K562 (cell line): ENCODE measurements at regions not wholly inside any gene's neighbourhood (a gene's known extent, or its start where the extent isn't known, plus 50 kb on each side); places are given as distances from the start of the nearest gene placed in this dataset.

Source experiments
- ATAC-seq: fragments of 200-7000 bp; cut with Tn5 transposase; 3 replicates; pipeline ENCODE4 v1.9.1; 2020; ENCODE audit warnings: moderate library complexity
- BruUV-seq: library from RNA; stranded (reverse); fragments of 400-500 nt; replicated peaks from 2 replicates; lab custom pipeline; 2021; lab: Mats Ljungman, UMichigan
- CTCF ChIA-PET: fragments of 300-600 bp; formaldehyde crosslinking; extraction: SDS; loops from one replicate; lab custom pipeline; 2021; ENCODE audit warnings: low intra/inter-chr PET ratio; lab: Yijun Ruan, JAX
- POLR2A ChIA-PET: fragments of 300-600, 350-650 bp; sonication (Branson Sonifier 250); formaldehyde crosslinking; extraction: SDS; loops from one replicate; lab custom pipeline; 2021; ENCODE audit warnings: antibody characterized with exemption, inconsistent platforms; lab: Yijun Ruan, JAX
- DNase-seq, 4 experiments: peaks; one replicate each; pipeline versions ENCODE4 v3.0.0 to v3.0.0-alpha.2; 2011 to 2018; ENCODE audit warnings: low spot score in 3 of 4, mixed read lengths in 3 of 4; ENCODE audit errors: extremely low read depth in 1 of 4
- FAIRE-seq: peaks from 2 replicates; lab custom pipeline; 2011; peaks lifted over from hg19 to GRCh38; lab: Jason Lieb, UNC
- H2AFZ ChIP-seq: 2 replicates; pipeline ENCODE4 v1.6.0; 2011; ENCODE audit warnings: low read depth, low read length, control low read depth, inconsistent platforms
- H3K27ac ChIP-seq: fragments of 200-600 bp; 3 replicates; pipeline ENCODE4 v1.8.0; 2011; ENCODE audit warnings: low read depth, mild to moderate bottlenecking, control low read depth, inconsistent platforms, low read length, moderate library complexity, mixed read lengths; ENCODE audit errors: extremely low read depth
- H3K27me3 ChIP-seq, 2 experiments: fragments of 300-600 bp in 1 of 2; 2 replicates in 1 of 2; 3 replicates in 1 of 2; pipeline versions ENCODE4 v1.6.0 to v1.8.0; 2011; ENCODE audit warnings: inconsistent platforms in 2 of 2, low read length in 2 of 2, mild to moderate bottlenecking in 1 of 2, mixed read lengths in 1 of 2, moderate library complexity in 1 of 2; ENCODE audit not compliant: control insufficient read depth in 2 of 2, insufficient read depth in 2 of 2
- H3K36me3 ChIP-seq: fragments of 300-600 bp; 3 replicates; pipeline ENCODE4 v1.8.0; 2011; ENCODE audit warnings: mild to moderate bottlenecking, low read length, inconsistent platforms; ENCODE audit not compliant: control insufficient read depth, insufficient read depth
- H3K4me1 ChIP-seq, 2 experiments: fragments of 200-600 bp in 1 of 2; replicated peaks in 1 of 2; 2 replicates in 1 of 2; 3 replicates in 1 of 2; pipeline versions ENCODE4 v1.5.1 to v1.8.0; 2011; ENCODE audit warnings: inconsistent platforms in 2 of 2, low read length in 2 of 2, mild to moderate bottlenecking in 1 of 2, mixed read lengths in 1 of 2, moderate library complexity in 1 of 2; ENCODE audit not compliant: control insufficient read depth in 2 of 2, insufficient read depth in 2 of 2
- H3K4me2 ChIP-seq: 2 replicates; pipeline ENCODE4 v1.6.1; 2011; ENCODE audit warnings: low read length, control low read depth, inconsistent platforms, mixed read lengths; ENCODE audit not compliant: insufficient read depth
- H3K4me3 ChIP-seq: fragments of 200-600 bp; sonication (generic), shearing (Covaris generic); 2 replicates; pipeline ENCODE4 v1.5.1; 2016; ENCODE audit warnings: control low read depth, inconsistent platforms
- H3K79me2 ChIP-seq: fragments of 200-600 bp; 3 replicates; pipeline ENCODE4 v1.8.0; 2011; ENCODE audit warnings: low read length, inconsistent platforms; ENCODE audit not compliant: control insufficient read depth, insufficient read depth
- H3K9ac ChIP-seq, 2 experiments: 2 replicates each; pipeline versions ENCODE4 v1.6.0 to v1.6.1; 2011; ENCODE audit warnings: low read depth in 2 of 2, low read length in 2 of 2, control low read depth in 1 of 2, inconsistent platforms in 1 of 2, mild to moderate bottlenecking in 1 of 2, mixed read lengths in 1 of 2; ENCODE audit not compliant: insufficient read depth in 1 of 2
- H3K9me1 ChIP-seq: one replicate; pipeline ENCODE4 v1.6.0; 2011; ENCODE audit warnings: inconsistent platforms, mild to moderate bottlenecking, low read length, moderate library complexity; ENCODE audit not compliant: control insufficient read depth, insufficient read depth
- H3K9me3 ChIP-seq: replicated peaks from 2 replicates; pipeline ENCODE4 v1.5.1; 2011; ENCODE audit warnings: low read depth, low read length, inconsistent platforms; ENCODE audit not compliant: control insufficient read depth, insufficient read depth
- H4K20me1 ChIP-seq: replicated peaks from 2 replicates; pipeline ENCODE4 v1.6.1; 2011; ENCODE audit warnings: low read length, inconsistent platforms, mixed read lengths; ENCODE audit not compliant: control insufficient read depth, insufficient read depth
- CTBP1 ChIP-seq: fragments of 450-650 bp; IDR thresholded peaks from 2 replicates; pipeline ENCODE4 v1.6.1; 2016; ENCODE audit warnings: borderline replicate concordance
- DNMT1 ChIP-seq: fragments of 450-650 bp; IDR thresholded peaks from 2 replicates; pipeline ENCODE4 v1.6.1; 2016; ENCODE audit warnings: antibody characterized with exemption, mild to moderate bottlenecking
- FUS ChIP-seq: fragments of 200-400 bp; formaldehyde crosslinking; optimal IDR thresholded peaks from 2 replicates; pipeline ENCODE3; 2017; ENCODE audit warnings: low read depth, low read length
- GTF2E2 ChIP-seq: fragments of 200-800 bp; sonication (Bioruptor generic); IDR thresholded peaks from 2 replicates; pipeline ENCODE4 v1.6.1; 2016; ENCODE audit warnings: missing genetic modification characterization, missing compliant biosample characterization
- NCOA1 ChIP-seq: fragments of 450-650 bp; IDR thresholded peaks from 2 replicates; pipeline ENCODE4 v1.6.1; 2016; ENCODE audit warnings: low read depth
- RBFOX2 ChIP-seq: fragments of 200-400 bp; formaldehyde crosslinking; IDR thresholded peaks from 2 replicates; pipeline ENCODE4 v1.6.1; 2017; ENCODE audit warnings: low read depth, mild to moderate bottlenecking, low read length, moderate library complexity
- RBM39 ChIP-seq: fragments of 200-400 bp; formaldehyde crosslinking; optimal IDR thresholded peaks from 2 replicates; pipeline ENCODE3; 2018; ENCODE audit warnings: low read depth, low read length
- SIRT6 ChIP-seq: IDR thresholded peaks from one replicate; pipeline ENCODE4 v1.6.1; 2012; ENCODE audit warnings: low read depth, mild to moderate bottlenecking, control low read depth, inconsistent platforms, low read length, moderate library complexity
- TAF9B ChIP-seq: fragments of 450-650 bp; IDR thresholded peaks from 2 replicates; pipeline ENCODE4 v1.6.1; 2018; ENCODE audit warnings: mild to moderate bottlenecking; ENCODE audit not compliant: partially characterized antibody
- WHSC1 ChIP-seq: IDR thresholded peaks from one replicate; pipeline ENCODE4 v1.6.1; 2012; ENCODE audit warnings: low read length, control low read depth, inconsistent platforms
- ZNF146 ChIP-seq: IDR thresholded peaks from one replicate; pipeline ENCODE4 v1.6.1; 2018; ENCODE audit warnings: missing compliant biosample characterization; ENCODE audit not compliant: unreplicated experiment
- ZNF165 ChIP-seq: fragments of 250-450 bp; sonication (Bioruptor Pico); IDR thresholded peaks from 2 replicates; pipeline ENCODE4 v1.4.0; 2020; ENCODE audit warnings: borderline replicate concordance
- ZNF23 ChIP-seq: fragments of 250-450 bp; sonication (Bioruptor Pico); IDR thresholded peaks from 2 replicates; pipeline ENCODE4 v1.4.0; 2020; ENCODE audit warnings: mild to moderate bottlenecking
- in situ Hi-C: fragments of 300-500 bp; cut with MboI; formaldehyde crosslinking; loops from 4 replicates; pipeline ENCODE4 v1.15.0; 2018; ENCODE audit warnings: inconsistent platforms, mixed read lengths
- intact Hi-C: fragments of 100-400 bp; cut with micrococcal nuclease; formaldehyde crosslinking; loops from 2 replicates; pipeline ENCODE4 v1.14.2; 2022
- TF ChIP-seq, protein P1 (sequence below), 2 experiments: fragments of 450-650 bp; formaldehyde crosslinking in 1 of 2; IDR thresholded peaks; 2 replicates each; pipeline versions ENCODE4 v1.4.0 to v1.6.1; 2014 to 2020; ENCODE audit warnings: mild to moderate bottlenecking in 2 of 2, borderline replicate concordance in 1 of 2, low read depth in 1 of 2
- TF ChIP-seq, protein P2 (sequence below): conservative IDR thresholded peaks from 2 replicates; pipeline ENCODE4 v1.6.1; 2011; ENCODE audit warnings: low read depth, mild to moderate bottlenecking, low read length; ENCODE audit not compliant: control insufficient read depth

DNA sequence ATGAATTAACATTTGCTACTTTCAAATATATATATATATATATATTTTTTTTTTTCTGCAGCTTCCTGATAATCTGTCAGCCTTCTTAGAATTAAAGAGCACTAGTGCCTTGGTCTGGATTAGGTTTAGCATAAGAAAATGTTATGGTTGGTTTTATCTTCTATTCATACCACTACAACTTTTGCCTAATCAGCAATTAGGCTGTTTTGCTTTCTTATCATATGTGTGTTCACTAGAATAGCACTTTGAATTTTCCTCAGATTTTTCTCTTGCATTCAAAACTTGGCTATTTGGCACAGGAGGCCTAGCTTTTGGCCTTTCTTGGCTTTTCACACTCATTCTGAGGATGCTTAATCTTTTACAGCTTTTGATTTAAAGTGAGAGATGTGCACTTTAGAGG, 1468.1 kb downstream of the PCDH9 start:
- FAIRE-seq (no peak), DNase-seq (no peak), ATAC-seq (no peak)
- intact Hi-C loops (no loop called here), in situ Hi-C loops (no loop called here)
- no TSS peak for BruUV-seq
- no peak overlapping the region for H3K4me2 ChIP-seq
- no peaks in the 10 kb centered on the region for H3K27me3 ChIP-seq
- no peaks in the 10 kb centered on the region for H3K36me3 ChIP-seq
- no peaks in the 10 kb centered on the region for H3K79me2 ChIP-seq
- TF ChIP-seq TAF9B (no peak), RBFOX2 (no peak), ZNF165 (CRISPR knock-in tag) (no peak), ZNF23 (CRISPR knock-in tag) (no peak), FUS (no peak), SIRT6 (no peak), NCOA1 (no peak), ZNF146 (CRISPR knock-in tag) (no peak), GTF2E2 (tag) (no peak), DNMT1 (no peak), WHSC1 (no peak), CTBP1 (no peak), RBM39 (no peak)
- TF ChIP-seq, protein P1, sequence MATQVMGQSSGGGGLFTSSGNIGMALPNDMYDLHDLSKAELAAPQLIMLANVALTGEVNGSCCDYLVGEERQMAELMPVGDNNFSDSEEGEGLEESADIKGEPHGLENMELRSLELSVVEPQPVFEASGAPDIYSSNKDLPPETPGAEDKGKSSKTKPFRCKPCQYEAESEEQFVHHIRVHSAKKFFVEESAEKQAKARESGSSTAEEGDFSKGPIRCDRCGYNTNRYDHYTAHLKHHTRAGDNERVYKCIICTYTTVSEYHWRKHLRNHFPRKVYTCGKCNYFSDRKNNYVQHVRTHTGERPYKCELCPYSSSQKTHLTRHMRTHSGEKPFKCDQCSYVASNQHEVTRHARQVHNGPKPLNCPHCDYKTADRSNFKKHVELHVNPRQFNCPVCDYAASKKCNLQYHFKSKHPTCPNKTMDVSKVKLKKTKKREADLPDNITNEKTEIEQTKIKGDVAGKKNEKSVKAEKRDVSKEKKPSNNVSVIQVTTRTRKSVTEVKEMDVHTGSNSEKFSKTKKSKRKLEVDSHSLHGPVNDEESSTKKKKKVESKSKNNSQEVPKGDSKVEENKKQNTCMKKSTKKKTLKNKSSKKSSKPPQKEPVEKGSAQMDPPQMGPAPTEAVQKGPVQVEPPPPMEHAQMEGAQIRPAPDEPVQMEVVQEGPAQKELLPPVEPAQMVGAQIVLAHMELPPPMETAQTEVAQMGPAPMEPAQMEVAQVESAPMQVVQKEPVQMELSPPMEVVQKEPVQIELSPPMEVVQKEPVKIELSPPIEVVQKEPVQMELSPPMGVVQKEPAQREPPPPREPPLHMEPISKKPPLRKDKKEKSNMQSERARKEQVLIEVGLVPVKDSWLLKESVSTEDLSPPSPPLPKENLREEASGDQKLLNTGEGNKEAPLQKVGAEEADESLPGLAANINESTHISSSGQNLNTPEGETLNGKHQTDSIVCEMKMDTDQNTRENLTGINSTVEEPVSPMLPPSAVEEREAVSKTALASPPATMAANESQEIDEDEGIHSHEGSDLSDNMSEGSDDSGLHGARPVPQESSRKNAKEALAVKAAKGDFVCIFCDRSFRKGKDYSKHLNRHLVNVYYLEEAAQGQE (IDR thresholded peaks at IDR 0.05; ENCODE audit: borderline replicate concordance), result no peak
- TF ChIP-seq, protein P1 (CRISPR knock-in tag; IDR thresholded peaks at IDR 0.05; ENCODE audit: low read depth), result no peak
- TF ChIP-seq, protein P2, sequence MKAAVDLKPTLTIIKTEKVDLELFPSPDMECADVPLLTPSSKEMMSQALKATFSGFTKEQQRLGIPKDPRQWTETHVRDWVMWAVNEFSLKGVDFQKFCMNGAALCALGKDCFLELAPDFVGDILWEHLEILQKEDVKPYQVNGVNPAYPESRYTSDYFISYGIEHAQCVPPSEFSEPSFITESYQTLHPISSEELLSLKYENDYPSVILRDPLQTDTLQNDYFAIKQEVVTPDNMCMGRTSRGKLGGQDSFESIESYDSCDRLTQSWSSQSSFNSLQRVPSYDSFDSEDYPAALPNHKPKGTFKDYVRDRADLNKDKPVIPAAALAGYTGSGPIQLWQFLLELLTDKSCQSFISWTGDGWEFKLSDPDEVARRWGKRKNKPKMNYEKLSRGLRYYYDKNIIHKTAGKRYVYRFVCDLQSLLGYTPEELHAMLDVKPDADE, result no peak
- H3K27ac ChIP-seq, result no peak overlapping the region
- no peaks in the 10 kb centered on the region for H3K9me1 ChIP-seq
- H2AFZ ChIP-seq, result no peak overlapping the region
- no peaks in the 10 kb centered on the region for H4K20me1 ChIP-seq
- H3K9ac ChIP-seq, result no peak overlapping the region
- no peaks in the 10 kb centered on the region; the same call in 1 of the 2 replicates for H3K9me3 ChIP-seq
- ChIA-PET CTCF (no interaction called here), POLR2A (no interaction called here)
- no peak overlapping the region for H3K4me3 ChIP-seq
- no peaks in the 10 kb centered on the region for H3K4me1 ChIP-seq
